ENCODE measurements at regions not wholly inside any gene's neighbourhood (a gene's known extent, or its start where the extent isn't known, plus 50 kb on each side); places are given as distances from the start of the nearest gene placed in this dataset.

DNA sequence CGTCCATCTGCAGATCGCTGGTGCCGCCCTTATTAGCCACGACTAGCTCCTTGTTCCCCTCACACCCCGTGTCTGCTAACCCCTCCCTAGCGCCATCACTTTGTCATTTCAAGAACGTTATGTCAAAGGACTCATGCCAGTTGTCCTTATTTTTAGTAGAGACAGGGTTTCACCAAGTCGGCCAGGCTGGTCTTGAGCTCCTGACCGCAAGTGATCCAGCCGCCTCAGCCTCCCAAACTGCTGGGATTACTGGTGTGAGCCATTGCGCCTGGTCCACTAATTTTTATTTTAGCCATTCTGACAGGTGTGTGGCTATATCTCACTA is 138.9 kb upstream of the HDAC4 start:
- Histone ChIP-seq H3K9me2 (ENCODE audit: low read depth, low read length) (no peaks in the 10 kb centered on the region), H3K4me2 (ENCODE audit: low read length) (no peak overlapping the region), H3F3A (ENCODE audit: insufficient read depth, low read length) (no peaks in the 10 kb centered on the region), H3K9me3 (ENCODE audit: low read length) (no peaks in the 10 kb centered on the region), H2AFZ (ENCODE audit: low read length) (no peak overlapping the region), H3K4me3 (ENCODE audit: low read depth, low read length, poor library complexity, severe bottlenecking) (no peak overlapping the region), H4K20me1 (ENCODE audit: insufficient read depth, low read length) (no peaks in the 10 kb centered on the region), H3K4me1 (ENCODE audit: insufficient read depth, low read length, severe bottlenecking) (no peaks in the 10 kb centered on the region), H3K36me3 (ENCODE audit: insufficient read depth, low read length) (no peaks in the 10 kb centered on the region), H3K79me2 (ENCODE audit: insufficient read depth, low read length) (no peaks in the 10 kb centered on the region), H3K27me3 (ENCODE audit: insufficient read depth, low read length) (no peaks in the 10 kb centered on the region), H3K9ac (ENCODE audit: low read length) (no peak overlapping the region), H3K27ac (ENCODE audit: low read depth, low read length, poor library complexity, severe bottlenecking) (no peak overlapping the region)
- TF ChIP-seq EZH2 (IDR thresholded peaks at IDR 0.05; ENCODE audit: borderline replicate concordance, low read length), result no peak
- TF ChIP-seq, protein P1, sequence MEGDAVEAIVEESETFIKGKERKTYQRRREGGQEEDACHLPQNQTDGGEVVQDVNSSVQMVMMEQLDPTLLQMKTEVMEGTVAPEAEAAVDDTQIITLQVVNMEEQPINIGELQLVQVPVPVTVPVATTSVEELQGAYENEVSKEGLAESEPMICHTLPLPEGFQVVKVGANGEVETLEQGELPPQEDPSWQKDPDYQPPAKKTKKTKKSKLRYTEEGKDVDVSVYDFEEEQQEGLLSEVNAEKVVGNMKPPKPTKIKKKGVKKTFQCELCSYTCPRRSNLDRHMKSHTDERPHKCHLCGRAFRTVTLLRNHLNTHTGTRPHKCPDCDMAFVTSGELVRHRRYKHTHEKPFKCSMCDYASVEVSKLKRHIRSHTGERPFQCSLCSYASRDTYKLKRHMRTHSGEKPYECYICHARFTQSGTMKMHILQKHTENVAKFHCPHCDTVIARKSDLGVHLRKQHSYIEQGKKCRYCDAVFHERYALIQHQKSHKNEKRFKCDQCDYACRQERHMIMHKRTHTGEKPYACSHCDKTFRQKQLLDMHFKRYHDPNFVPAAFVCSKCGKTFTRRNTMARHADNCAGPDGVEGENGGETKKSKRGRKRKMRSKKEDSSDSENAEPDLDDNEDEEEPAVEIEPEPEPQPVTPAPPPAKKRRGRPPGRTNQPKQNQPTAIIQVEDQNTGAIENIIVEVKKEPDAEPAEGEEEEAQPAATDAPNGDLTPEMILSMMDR (IDR thresholded peaks at IDR 0.05; ENCODE audit: low read length), result no peak

DNA sequence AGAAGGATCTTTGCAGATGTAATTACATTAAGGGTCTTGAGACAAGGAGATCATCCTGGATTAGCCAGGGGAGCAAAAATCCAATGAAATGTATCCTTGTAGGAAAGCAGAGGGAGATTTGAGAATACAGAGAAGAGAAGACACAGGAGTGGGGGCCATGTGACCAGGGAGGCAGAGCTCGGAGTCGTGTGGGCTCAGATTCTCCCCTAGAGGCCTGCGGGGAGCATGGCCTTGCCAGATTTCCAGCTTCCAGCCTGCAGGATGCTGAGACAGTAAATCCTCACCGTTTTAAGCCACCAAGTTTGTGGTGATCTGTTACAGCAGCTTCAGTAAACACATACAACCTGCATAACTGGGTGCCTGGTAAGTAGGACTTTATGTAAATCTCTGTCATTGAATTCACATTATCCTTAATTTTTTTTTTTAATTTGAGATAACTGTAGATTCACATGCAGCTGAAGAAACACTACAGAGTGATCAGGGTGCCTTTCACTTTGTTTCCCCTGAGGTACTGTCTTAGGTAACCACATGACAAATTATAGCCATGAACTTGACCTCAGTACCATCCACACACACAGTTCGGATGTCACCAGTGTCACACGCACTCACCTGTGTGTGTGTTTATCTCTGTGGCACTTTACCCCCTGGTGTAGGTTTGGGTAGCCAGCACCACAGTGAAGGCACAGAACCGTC is 138.4 kb upstream of the HDAC4 start:
- no peaks in the 10 kb centered on the region for H3F3A ChIP-seq (ENCODE audit: insufficient read depth, low read length)
- no peak overlapping the region for H3K9ac ChIP-seq (ENCODE audit: low read length)
- TF ChIP-seq EZH2 (IDR thresholded peaks at IDR 0.05; ENCODE audit: borderline replicate concordance, low read length), result no peak
- TF ChIP-seq, protein P1 (IDR thresholded peaks at IDR 0.05; ENCODE audit: low read length), result no peak
- H3K4me2 ChIP-seq (ENCODE audit: low read length), result no peak overlapping the region
- no peaks in the 10 kb centered on the region; the same call in 1 of the 2 replicates for H3K27me3 ChIP-seq (ENCODE audit: insufficient read depth, low read length)
- H3K9me3 ChIP-seq (ENCODE audit: low read length), result no peaks in the 10 kb centered on the region
- no peaks in the 10 kb centered on the region; the same call in 1 of the 2 replicates for H3K36me3 ChIP-seq (ENCODE audit: insufficient read depth, low read length)
- no peaks in the 10 kb centered on the region for H3K4me1 ChIP-seq (ENCODE audit: insufficient read depth, low read length, severe bottlenecking)
- no peak overlapping the region for H3K27ac ChIP-seq (ENCODE audit: low read depth, low read length, poor library complexity, severe bottlenecking)
- H3K9me2 ChIP-seq (ENCODE audit: low read depth, low read length), result no peaks in the 10 kb centered on the region
- no peak overlapping the region for H3K4me3 ChIP-seq (ENCODE audit: low read depth, low read length, poor library complexity, severe bottlenecking)
- H2AFZ ChIP-seq (ENCODE audit: low read length), result no peak overlapping the region
- H4K20me1 ChIP-seq (ENCODE audit: insufficient read depth, low read length), result no peaks in the 10 kb centered on the region
- no peaks in the 10 kb centered on the region for H3K79me2 ChIP-seq (ENCODE audit: insufficient read depth, low read length)

DNA sequence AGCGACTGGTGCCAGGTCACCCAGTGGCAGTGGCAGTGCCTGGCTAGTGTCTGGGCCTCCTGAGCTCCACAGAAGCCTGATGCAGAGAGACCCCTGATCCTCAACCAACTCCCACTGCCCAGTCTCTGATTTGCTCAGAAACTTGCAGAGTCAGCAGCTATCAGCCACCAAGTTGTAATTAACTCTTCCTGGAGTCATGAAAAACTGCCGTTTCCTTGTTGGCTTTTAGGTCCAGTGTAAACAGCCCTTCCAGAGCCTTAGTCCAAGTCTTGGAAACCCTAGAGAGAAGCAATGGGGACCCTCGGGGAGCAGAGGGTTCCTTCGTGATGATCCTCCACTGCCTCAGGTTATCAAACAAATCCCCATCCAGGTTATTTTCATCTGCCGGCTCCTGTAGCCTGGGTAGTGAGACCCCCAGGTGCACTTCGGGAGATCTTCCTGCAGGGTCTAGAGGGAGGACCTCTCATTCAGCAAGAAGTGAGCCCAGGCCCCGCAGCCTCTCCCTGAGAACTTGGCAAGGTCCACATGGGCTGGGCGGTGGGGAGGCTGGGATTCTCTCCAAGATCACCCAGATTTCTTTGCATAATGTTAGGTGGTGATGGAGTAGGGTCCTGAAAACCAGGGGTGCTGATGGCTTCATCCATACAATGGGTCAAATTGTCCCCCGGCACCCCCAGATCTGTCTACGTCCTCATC is 137.7 kb upstream of the HDAC4 start:
- H3K27ac ChIP-seq (ENCODE audit: low read depth, low read length, poor library complexity, severe bottlenecking), result no peak overlapping the region
- no peak for TF ChIP-seq EZH2 (IDR thresholded peaks at IDR 0.05; ENCODE audit: borderline replicate concordance, low read length)
- TF ChIP-seq, protein P1 (IDR thresholded peaks at IDR 0.05; ENCODE audit: low read length), result no peak

More for the DNA sequence above, 137.7 kb upstream of the HDAC4 start:
- Histone ChIP-seq H3K36me3 (ENCODE audit: insufficient read depth, low read length) (no peaks in the 10 kb centered on the region; the same call in 1 of the 2 replicates), H2AFZ (ENCODE audit: low read length) (no peak overlapping the region), H3K4me2 (ENCODE audit: low read length) (no peak overlapping the region), H3K4me3 (ENCODE audit: low read depth, low read length, poor library complexity, severe bottlenecking) (no peak overlapping the region), H3F3A (ENCODE audit: insufficient read depth, low read length) (no peaks in the 10 kb centered on the region), H3K9ac (ENCODE audit: low read length) (no peak overlapping the region), H3K9me2 (ENCODE audit: low read depth, low read length) (no peaks in the 10 kb centered on the region), H3K27me3 (ENCODE audit: insufficient read depth, low read length) (no peaks in the 10 kb centered on the region; the same call in 1 of the 2 replicates), H3K9me3 (ENCODE audit: low read length) (no peaks in the 10 kb centered on the region), H3K4me1 (ENCODE audit: insufficient read depth, low read length, severe bottlenecking) (no peaks in the 10 kb centered on the region), H3K79me2 (ENCODE audit: insufficient read depth, low read length) (no peaks in the 10 kb centered on the region), H4K20me1 (ENCODE audit: insufficient read depth, low read length) (no peaks in the 10 kb centered on the region)

All from OCI-LY1 (cell line).